Mesendoderm (in vitro differentiated cells): ENCODE measurements at regions not wholly inside any gene's neighbourhood (a gene's known extent, or its start where the extent isn't known, plus 50 kb on each side); places are given as distances from the start of the nearest gene placed in this dataset.

ENCODE experiments used
- DNase-seq: peaks from one replicate; pipeline ENCODE4 v3.0.0; 2013
- H2AK5ac ChIP-seq: 2 replicates; pipeline ENCODE4 v1.6.1; 2013; ENCODE audit warnings: low read length, inconsistent platforms
- H2BK120ac ChIP-seq: 2 replicates; pipeline ENCODE4 v1.6.1; 2013; ENCODE audit warnings: low read depth, mild to moderate bottlenecking, low read length, moderate library complexity, mixed read lengths
- H2BK15ac ChIP-seq: replicated peaks from 2 replicates; pipeline ENCODE4 v1.6.1; 2013; ENCODE audit warnings: low read depth, mild to moderate bottlenecking, moderate library complexity
- H2BK5ac ChIP-seq: 2 replicates; pipeline ENCODE4 v1.6.1; 2013; ENCODE audit warnings: low read length, inconsistent platforms
- H3K18ac ChIP-seq: 2 replicates; pipeline ENCODE4 v1.6.1; 2013; ENCODE audit warnings: mild to moderate bottlenecking, low read length, mixed read lengths
- H3K23ac ChIP-seq: one replicate; pipeline ENCODE4 v1.6.1; 2013; ENCODE audit warnings: low read length
- H3K27ac ChIP-seq: 2 replicates; pipeline ENCODE4 v1.5.1; 2013; ENCODE audit warnings: low read depth, mild to moderate bottlenecking, inconsistent platforms, low read length, moderate library complexity
- H3K27me3 ChIP-seq: 2 replicates; pipeline ENCODE4 v1.6.1; 2013; ENCODE audit warnings: low read length, control low read depth, mild to moderate bottlenecking, inconsistent platforms; ENCODE audit not compliant: insufficient read depth, poor library complexity
- H3K36me3 ChIP-seq: 2 replicates; pipeline ENCODE4 v1.6.1; 2013; ENCODE audit warnings: low read length, inconsistent platforms; ENCODE audit not compliant: control insufficient read depth, insufficient read depth
- H3K4ac ChIP-seq: one replicate; pipeline ENCODE4 v1.6.1; 2013; ENCODE audit warnings: low read depth, mild to moderate bottlenecking, low read length, moderate library complexity
- H3K4me1 ChIP-seq: 2 replicates; pipeline ENCODE4 v1.6.1; 2013; ENCODE audit warnings: low read depth, low read length, inconsistent platforms; ENCODE audit not compliant: control insufficient read depth
- H3K4me2 ChIP-seq: 2 replicates; pipeline ENCODE4 v1.6.1; 2013; ENCODE audit warnings: low read length
- H3K4me3 ChIP-seq: 2 replicates; pipeline ENCODE4 v1.5.1; 2013; ENCODE audit warnings: mild to moderate bottlenecking, low read length
- H3K56ac ChIP-seq: one replicate; pipeline ENCODE4 v1.6.1; 2013; ENCODE audit warnings: low read length
- H3K79me1 ChIP-seq: 2 replicates; pipeline ENCODE4 v1.6.1; 2013; ENCODE audit warnings: low read length, inconsistent platforms
- H3K79me2 ChIP-seq: 2 replicates; pipeline ENCODE4 v1.6.1; 2013; ENCODE audit warnings: mild to moderate bottlenecking, low read length; ENCODE audit not compliant: control insufficient read depth, insufficient read depth
- H3K9ac ChIP-seq: 2 replicates; pipeline ENCODE4 v1.6.1; 2013; ENCODE audit warnings: low read length, inconsistent platforms
- H4K5ac ChIP-seq: one replicate; pipeline ENCODE4 v1.6.1; 2013; ENCODE audit warnings: low read length
- H4K8ac ChIP-seq: one replicate; pipeline ENCODE4 v1.6.1; 2013; ENCODE audit warnings: low read depth, mild to moderate bottlenecking, control low read depth, low read length, moderate library complexity
- WGBS: extraction: QIAGEN DNeasy Blood & Tissue Kit; methylation state at CpG from one replicate; pipeline ENCODE4 v1.1.7; 2013; ENCODE audit warnings: low lambda C conversion rate, missing lambda C conversion rate; ENCODE audit not compliant: insufficient coverage; ENCODE audit errors: extremely low coverage; 5-methylcytosine and 5-hydroxymethylcytosine counted together

DNA sequence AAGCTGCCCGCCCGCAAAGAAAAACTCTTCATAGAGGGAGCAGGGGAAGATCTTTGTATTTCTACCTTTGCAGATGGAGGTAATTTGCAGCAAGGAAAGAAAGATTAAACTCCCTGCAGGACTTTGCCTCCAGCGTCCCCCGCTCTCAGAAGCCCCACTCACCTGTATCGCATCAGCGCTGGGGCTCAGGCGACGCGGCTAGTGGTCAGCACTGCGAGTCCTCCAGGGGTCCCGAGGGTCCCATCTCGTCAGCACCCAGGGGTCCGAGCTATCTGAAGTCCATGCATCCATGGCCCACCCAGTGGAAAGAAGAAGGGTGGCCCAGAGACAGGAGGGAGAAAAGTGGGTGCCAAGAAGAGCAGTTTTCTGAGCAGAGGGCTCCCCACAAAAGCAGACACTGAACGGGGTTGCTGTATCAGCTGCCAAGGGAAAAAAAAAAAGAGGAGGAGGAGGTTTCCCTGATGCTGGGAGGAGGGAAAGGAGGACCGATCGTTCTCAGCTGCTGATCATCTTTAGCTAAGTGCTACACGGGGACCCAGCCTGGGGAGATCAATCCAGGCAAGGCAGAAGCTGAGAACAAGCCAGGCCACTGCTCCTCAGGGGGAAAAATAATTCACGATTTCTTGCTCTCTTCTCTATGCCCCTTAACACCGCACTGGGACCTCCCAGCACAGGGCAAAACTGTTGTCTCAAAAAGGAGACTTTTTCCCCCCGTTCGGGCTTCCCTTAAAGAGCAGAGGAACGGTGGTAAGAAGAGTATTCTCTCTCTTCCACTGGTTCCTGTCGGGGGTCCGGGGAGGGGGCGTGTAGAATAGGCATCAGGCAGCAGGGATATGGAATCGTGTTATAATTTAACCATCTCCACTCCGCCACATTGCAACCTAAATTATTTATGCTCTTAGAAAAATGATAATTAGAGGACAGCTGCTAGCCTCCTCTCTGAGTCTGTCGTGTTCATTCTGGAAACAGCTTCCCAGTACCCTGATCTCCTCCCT, 117.7 kb upstream of the CACNA1A start:
- no peak overlapping the region for H3K4me2 ChIP-seq
- DNase-seq: no peak
- no peaks in the 10 kb centered on the region for H3K79me2 ChIP-seq
- no peaks in the 10 kb centered on the region for H3K36me3 ChIP-seq
- H3K23ac ChIP-seq: no peak overlapping the region
- no peak overlapping the region for H4K5ac ChIP-seq
- H3K56ac ChIP-seq: peak overlapping the region; percentile 25
- H2BK15ac ChIP-seq: no peak overlapping the region
- no peak overlapping the region for H3K27ac ChIP-seq
- no peak overlapping the region for H2BK120ac ChIP-seq
- H2BK5ac ChIP-seq: no peak overlapping the region
- H3K4ac ChIP-seq: no peak overlapping the region
- peaks cover 2% of the 10 kb centered on the region for H3K4me1 ChIP-seq
- H3K9ac ChIP-seq: no peak overlapping the region
- no peaks in the 10 kb centered on the region for H3K79me1 ChIP-seq
- no peak overlapping the region for H3K4me3 ChIP-seq
- H4K8ac ChIP-seq: no peak overlapping the region
- no peaks in the 10 kb centered on the region for H3K27me3 ChIP-seq
- WGBS: no CpG with 5 or more reads among the region's 28 CpGs
- no peak overlapping the region for H2AK5ac ChIP-seq
- no peak overlapping the region for H3K18ac ChIP-seq

- Histone ChIP-seq H3K36me3 (no peaks in the 10 kb centered on the region), H2BK120ac (no peak overlapping the region), H3K23ac (no peak overlapping the region), H3K4me2 (no peak overlapping the region), H2AK5ac (no peak overlapping the region), H2BK5ac (no peak overlapping the region), H4K8ac (no peak overlapping the region), H3K79me1 (no peaks in the 10 kb centered on the region), H3K4ac (no peak overlapping the region), H3K79me2 (no peaks in the 10 kb centered on the region), H3K56ac (peak overlapping the region; percentile 56), H3K18ac (no peak overlapping the region), H3K27me3 (no peaks in the 10 kb centered on the region), H3K4me3 (no peak overlapping the region), H3K9ac (no peak overlapping the region), H3K4me1 (peaks cover 2% of the 10 kb centered on the region), H4K5ac (no peak overlapping the region), H2BK15ac (no peak overlapping the region), H3K27ac (no peak overlapping the region)
- no CpG with 5 or more reads among the region's 18 CpGs for WGBS
- DNase-seq: peak; percentile 45
Measured at GRCh38 chr19:13622766-13623715, 116.8 kb upstream of the CACNA1A start.

DNA sequence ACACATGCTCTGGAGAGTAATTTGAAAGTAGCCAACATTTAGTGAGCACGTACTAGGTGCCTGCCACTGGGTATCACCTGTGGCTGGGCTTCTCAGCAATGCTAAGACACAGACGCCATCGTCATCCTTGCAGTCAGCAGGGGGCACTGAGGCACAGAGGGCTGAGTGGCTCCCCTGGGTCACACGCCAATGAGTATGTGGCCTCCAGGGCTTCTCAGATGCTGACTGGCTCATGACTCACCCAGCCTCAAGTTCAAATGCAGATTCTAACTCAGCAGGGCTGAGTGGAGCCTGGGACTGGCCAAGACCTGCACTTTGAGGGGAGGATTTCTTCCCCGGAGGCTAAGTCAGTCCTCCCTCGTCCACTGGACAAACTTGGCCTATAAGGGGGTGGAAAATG, 115.1 kb upstream of the CACNA1A start:
- Histone ChIP-seq H3K36me3 (no peaks in the 10 kb centered on the region), H3K4me2 (no peak overlapping the region), H3K27me3 (no peaks in the 10 kb centered on the region), H3K4me1 (peaks cover 2% of the 10 kb centered on the region), H2BK120ac (no peak overlapping the region), H2AK5ac (no peak overlapping the region), H3K56ac (no peak overlapping the region), H3K27ac (no peak overlapping the region), H4K5ac (no peak overlapping the region), H3K23ac (no peak overlapping the region), H3K4ac (no peak overlapping the region), H4K8ac (no peak overlapping the region), H2BK5ac (no peak overlapping the region), H3K4me3 (no peak overlapping the region), H3K18ac (no peak overlapping the region), H3K79me2 (no peaks in the 10 kb centered on the region), H3K79me1 (no peaks in the 10 kb centered on the region), H2BK15ac (no peak overlapping the region), H3K9ac (no peak overlapping the region)
- WGBS: no CpG with 5 or more reads among the region's 6 CpGs
- DNase-seq: peak; percentile 89

- Histone ChIP-seq H3K4me3 (no peak overlapping the region), H2BK120ac (no peak overlapping the region), H3K27ac (no peak overlapping the region), H3K18ac (no peak overlapping the region), H4K5ac (no peak overlapping the region), H4K8ac (no peak overlapping the region), H2BK5ac (no peak overlapping the region), H3K56ac (no peak overlapping the region), H3K9ac (no peak overlapping the region), H2AK5ac (no peak overlapping the region), H3K79me1 (no peaks in the 10 kb centered on the region), H2BK15ac (no peak overlapping the region), H3K4me2 (no peak overlapping the region), H3K4me1 (peaks cover 2% of the 10 kb centered on the region), H3K27me3 (no peaks in the 10 kb centered on the region), H3K36me3 (no peaks in the 10 kb centered on the region), H3K4ac (no peak overlapping the region), H3K23ac (no peak overlapping the region), H3K79me2 (no peaks in the 10 kb centered on the region)
- DNase-seq: no peak
Measured at GRCh38 chr19:13619203-13619632, 112.9 kb upstream of the CACNA1A start.

DNA sequence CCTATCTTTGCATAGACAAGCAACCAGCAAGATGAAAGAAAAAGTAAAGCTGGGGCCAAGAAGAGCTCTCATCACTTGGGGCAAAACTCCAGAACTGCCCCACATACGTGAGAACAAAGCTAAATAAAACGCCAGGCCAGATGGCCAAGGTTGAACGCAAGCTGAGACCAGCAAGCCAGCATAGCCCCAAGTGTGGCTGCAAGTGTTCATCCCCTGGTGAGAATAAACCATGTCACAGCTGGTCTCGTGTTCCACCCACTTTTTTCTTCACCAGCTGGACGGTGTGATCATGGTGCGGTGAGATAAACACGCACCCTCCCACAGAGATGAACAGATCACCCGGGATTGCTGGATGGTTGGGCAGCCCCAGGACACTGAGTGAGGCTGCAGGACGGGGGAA, 109.6 kb upstream of the CACNA1A start:
- Histone ChIP-seq H3K23ac (no peak overlapping the region), H3K4me3 (no peak overlapping the region), H4K8ac (no peak overlapping the region), H3K9ac (no peak overlapping the region), H2AK5ac (no peak overlapping the region), H4K5ac (no peak overlapping the region), H3K4me2 (no peak overlapping the region), H2BK15ac (no peak overlapping the region), H2BK120ac (no peak overlapping the region), H3K79me1 (no peaks in the 10 kb centered on the region), H3K27me3 (no peaks in the 10 kb centered on the region), H3K79me2 (no peaks in the 10 kb centered on the region), H3K4ac (no peak overlapping the region), H3K4me1 (no peaks in the 10 kb centered on the region), H3K27ac (no peak overlapping the region), H2BK5ac (no peak overlapping the region), H3K36me3 (no peaks in the 10 kb centered on the region), H3K56ac (no peak overlapping the region), H3K18ac (no peak overlapping the region)
- no peak for DNase-seq
- WGBS: no CpG with 5 or more reads among the region's 9 CpGs
